B cell (primary cell): ENCODE measurements at regions not wholly inside any gene's neighbourhood (a gene's known extent, or its start where the extent isn't known, plus 50 kb on each side); places are given as distances from the start of the nearest gene placed in this dataset.

Experiments
- CTCF ChIP-seq: fragments of 200-600 bp; IDR thresholded peaks from one replicate; pipeline ENCODE4 v1.8.0; 2022; ENCODE audit warnings: antibody characterized with exemption, mild to moderate bottlenecking
- EZH2 ChIP-seq: IDR thresholded peaks from 2 replicates; pipeline ENCODE4 v1.6.1; 2012; ENCODE audit warnings: borderline replicate concordance, low read depth, mild to moderate bottlenecking, moderate library complexity, low read length; ENCODE audit not compliant: insufficient read depth, poor library complexity, severe bottlenecking

- no peak for TF ChIP-seq CTCF
- no peak for TF ChIP-seq EZH2
These were observed 75.7 kb upstream of the NFIB start for GRCh38 chr9:14389657-14390056.
